SW480 (cell line): ENCODE measurements at regions not wholly inside any gene's neighbourhood (a gene's known extent, or its start where the extent isn't known, plus 50 kb on each side); places are given as distances from the start of the nearest gene placed in this dataset.
"Not testable (repeated sequence)": the region's sequence is repeated elsewhere in the genome, so short reads cannot be mapped to it uniquely, and the experiment has no call there.

Experiments used
- DNase-seq: peaks from one replicate; pipeline ENCODE4 v3.0.0-alpha.2; 2016; ENCODE audit warnings: low spot score

DNA sequence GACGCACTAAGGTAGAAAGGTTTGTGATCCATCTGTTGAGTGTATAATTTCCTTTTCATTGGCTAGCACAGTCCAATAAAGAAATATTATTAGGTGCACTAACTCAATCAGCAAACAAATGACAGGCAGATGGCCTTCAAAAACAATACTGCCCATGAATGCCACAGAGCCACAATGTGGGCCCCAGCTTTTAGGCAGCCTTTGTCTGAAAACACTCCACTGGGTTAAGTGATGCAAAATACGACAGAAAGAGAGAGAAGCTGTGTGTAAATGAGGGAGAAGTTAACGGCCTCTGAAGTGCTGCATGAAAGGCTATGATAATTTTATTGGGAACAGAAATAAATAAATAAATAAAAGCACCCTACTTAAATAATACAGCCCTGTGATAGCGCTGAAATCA, 274.6 kb downstream of the NKX6-1 start:
- DNase-seq = no peak

DNA sequence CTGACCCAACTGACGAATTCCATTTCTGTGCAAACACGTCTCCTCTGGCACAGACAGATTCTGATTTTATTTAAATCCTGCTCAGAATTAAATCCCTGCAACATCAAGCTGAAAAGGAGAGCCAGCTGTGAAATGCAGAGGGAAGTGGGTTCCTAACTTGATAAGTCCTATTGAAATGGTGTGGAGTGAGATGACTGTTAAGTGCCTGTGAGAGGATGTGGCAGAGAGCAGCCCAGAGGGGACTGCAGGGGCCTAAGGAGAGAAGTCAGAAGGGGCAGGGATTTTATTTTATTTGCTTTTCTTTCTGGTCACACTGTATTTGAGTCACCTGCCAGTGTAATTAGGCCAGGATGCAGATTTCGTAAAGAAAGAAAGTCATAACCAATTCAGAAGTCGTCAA, 277.4 kb downstream of the NKX6-1 start:
- no peak for DNase-seq

DNA sequence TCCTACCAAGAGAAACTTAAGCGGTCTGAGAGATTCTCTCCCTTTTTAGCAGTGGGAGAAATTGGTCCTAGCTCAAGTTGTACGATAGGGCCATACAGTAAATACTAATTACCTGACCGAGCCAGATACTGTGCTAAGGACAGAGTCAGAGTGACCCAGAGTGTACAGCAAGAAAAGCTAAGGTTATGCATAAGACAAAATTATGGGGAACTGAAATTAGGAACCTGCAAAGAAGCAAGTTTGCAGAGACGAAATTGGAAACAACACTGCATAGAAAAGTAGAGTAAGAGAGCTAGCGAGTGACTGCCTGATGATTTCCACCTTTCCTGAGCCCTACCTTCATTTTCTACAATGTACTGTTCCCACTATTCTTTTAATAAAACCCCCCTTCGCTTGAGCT, 278.1 kb downstream of the NKX6-1 start:
- no peak for DNase-seq

DNA sequence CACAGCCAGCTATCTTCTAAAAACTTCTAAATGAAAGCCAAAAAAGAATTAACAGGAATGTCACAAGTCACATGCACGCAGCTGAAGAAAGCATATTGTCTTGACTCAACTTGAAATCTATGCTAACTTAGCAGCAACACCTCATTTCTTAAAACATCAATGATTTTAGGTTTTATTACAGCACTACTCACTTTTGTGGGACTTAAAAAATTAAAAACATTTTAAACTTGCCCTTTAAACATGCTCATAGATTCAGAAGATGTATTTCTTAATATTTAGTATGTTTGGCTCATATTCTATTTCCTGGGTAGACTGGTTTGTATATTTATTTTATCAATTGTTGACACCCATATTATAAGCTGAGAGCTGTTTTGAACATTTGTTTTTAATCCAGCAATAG, 279.4 kb downstream of the NKX6-1 start:
- no peak for DNase-seq

DNA sequence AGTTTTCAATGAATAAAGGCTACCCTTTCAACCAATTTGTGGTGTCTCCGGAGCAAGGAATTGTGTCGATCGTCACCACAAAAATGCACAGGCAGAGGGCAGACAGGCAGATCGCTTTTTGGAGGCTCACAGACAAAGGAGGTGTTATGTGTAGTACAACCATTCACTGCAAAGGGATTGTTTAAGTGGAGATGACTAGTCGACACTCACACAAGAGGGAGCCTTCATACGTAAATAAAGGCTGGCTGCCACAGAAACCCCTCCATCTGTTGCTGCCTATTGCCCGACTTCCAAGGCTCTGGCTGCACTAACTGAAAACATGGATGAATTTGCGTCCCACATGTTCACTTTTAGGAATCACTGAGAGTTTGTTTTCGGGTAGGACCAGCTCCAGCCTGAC, 281.1 kb downstream of the NKX6-1 start:
- no peak for DNase-seq

DNA sequence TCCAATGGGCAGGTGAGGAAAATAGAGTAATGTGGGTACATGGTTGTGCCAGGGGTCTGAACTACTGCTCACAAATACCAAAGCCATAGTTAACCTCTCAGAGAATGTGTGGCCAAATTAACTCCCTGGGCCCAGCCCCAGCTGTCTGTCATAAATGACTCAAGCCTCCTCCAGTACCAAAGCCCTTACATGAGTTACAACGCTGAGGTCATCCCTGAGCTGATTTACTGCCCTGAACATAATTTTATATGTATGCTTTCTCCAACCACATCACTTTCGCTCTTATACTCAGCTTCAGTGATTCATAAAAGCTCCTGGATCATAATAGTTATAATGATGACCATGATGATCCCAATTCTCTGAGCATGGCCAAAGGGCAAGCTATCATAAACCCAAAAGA, 283.9 kb downstream of the NKX6-1 start:
- peak; percentile 8 for DNase-seq

DNA sequence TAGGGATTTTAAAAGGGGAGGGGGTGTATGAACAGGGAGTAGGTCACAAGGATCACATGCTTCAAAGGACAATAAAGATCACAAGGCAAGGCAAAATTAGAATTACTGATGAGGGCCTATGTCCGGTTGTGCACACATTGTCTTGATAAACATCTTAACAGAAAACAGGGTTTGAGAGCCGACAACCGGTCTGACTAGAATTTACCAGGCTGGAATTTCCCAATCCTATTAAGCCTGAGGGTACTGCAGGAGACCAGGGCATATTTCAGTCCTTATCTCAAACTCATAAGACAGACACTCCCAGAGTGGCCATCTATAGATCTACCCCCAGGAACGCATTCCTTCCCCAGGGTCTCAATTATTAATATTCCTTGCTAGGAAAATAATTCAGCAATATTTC, 292.9 kb downstream of the NKX6-1 start:
- not testable (repeated sequence) for DNase-seq

DNA sequence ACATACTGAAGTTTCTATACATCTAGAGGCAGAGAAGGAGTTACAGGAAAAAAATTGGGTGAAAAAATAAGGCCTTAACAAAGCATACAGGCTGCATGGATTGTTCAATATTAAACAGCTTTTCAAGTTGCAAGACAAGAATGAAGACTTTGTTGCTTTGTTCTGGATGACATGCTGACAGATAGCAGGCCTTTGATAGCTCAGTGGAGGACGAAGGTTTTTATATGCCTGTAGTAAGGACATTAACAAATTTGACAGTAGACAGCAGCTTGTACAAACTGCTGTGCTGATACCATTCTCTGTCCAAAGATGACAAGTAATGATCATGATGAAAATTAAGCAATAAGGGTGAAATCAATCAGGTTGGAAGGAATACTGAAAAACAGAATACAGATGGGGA, 309.9 kb downstream of the NKX6-1 start:
- no peak for DNase-seq

DNA sequence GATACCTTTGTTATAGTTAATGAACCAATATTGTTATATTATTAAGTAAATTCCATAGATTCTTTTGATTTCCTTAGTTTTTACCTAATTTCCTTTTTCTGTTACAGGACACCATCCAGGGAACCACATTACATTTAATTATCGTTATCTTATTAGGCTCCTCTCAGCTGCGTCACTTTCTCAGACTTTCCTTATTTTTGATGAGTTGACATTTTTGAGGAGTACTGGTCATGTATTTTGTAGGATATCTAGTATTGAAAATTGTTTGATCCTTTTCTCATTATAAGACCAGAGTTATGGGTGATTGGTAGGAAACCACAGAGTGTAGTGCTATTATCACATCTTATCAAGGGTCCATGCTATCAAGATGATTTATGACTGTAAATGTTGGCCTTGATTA, 319.7 kb downstream of the NKX6-1 start:
- no peak for DNase-seq

DNA sequence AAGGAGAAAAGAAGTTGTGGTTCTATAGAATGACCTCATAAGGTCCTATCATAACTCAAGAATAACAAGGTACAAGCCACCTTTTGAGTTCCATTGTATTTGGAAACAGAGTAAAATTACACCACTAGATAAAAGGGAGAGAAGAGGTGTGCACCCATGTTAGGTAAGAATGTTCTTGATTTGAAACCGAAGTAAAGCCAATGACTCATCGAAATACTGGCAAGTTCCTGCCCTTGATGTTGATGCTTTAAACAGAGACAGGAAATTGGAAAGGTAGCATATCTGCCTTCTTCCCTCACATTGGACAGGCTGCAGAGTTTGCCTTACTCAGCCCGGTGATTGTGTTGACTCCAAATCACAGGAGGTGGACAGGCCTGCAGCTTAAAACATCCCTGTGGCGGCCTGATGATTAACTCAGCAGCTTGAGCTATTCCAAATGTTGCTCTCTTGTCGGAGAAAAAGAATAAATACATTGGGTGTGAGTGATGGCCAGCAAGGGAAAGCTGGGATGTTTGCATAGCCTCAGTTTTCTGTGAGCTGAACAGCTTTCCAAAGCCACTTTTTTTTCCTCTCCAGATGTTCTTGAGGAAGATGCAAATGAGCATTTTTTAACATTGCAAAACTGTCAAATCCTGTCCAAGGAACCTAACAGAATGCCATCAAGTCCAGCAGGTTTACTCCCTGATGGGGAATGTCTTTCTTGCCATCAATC, 321.1 kb downstream of the NKX6-1 start:
- no peak for DNase-seq

DNA sequence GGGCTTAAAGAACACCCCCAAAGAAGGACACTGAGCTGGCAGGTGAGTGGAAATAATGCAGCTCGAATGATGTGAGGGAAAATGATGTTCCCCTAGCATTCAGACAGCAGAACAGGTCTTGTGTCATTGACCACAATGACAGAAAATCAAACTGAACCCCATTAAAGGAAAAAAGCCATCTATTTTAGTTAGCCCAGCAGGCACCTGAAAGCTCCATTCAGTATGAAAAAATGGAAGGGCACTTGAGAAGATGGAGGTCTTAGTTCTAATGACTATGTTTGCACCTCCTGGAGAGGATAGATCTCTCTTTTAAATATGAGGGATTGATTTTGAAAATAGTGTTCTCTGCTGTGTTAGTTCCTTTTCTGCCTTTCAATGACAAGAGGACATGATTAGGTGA, 323.1 kb downstream of the NKX6-1 start:
- DNase-seq = no peak

DNA sequence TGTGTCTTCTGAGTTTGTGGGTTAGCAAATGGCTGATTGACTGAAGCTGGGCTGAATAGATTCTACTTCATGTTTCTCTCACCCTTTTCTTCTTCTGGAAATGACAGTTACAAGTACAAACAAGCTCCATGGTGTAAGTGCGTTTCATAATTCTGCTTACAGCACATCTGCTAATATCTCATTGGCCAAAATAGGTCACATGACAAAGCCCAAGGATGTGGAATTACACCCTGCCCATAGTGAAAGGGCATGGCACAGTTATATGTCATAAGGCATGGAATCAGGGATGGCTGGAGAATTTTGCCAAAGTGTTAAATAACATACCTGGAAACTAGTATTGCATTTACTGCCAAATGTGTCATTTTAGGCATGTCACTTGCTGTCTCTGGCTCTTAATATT, 327.2 kb downstream of the NKX6-1 start:
- no peak for DNase-seq

DNA sequence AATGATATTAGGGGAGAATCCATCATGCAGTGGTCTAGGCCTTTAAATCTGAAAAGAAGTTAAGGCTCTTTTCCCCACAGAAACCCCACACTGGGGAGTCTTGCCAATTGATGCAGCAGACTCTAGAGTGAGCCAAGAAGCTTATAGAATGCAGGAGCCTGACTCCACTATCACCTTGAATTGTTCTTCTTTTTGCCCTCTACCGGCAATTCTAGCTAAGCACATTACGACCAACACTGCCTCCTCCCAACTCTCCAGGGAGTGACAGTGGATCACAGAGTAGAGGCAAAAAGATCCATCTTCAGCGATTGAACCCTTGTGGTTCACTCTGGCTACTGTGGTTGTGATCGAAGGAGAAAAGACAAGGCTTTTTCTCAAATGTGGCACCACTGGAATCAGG, 331.5 kb downstream of the NKX6-1 start:
- no peak for DNase-seq

DNA sequence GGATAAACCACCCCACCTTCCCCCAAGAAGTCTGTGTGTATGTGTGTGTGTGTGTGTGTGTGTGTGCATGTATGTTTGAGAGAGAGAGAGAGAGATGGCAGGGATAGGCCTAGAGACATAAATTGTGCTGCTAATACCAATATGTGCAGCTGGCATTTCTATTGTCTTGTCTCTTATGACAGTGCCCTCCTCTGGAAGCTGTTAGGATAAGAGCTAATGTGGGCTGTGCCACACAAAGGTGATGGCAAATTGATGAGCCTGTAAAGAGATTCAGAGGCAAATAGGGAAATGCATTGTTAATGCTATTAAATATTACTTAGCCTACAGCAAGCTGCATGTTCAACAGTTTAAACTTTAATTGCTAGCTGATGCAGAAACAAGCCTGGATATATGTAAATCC, 332.0 kb downstream of the NKX6-1 start:
- DNase-seq = no peak

DNA sequence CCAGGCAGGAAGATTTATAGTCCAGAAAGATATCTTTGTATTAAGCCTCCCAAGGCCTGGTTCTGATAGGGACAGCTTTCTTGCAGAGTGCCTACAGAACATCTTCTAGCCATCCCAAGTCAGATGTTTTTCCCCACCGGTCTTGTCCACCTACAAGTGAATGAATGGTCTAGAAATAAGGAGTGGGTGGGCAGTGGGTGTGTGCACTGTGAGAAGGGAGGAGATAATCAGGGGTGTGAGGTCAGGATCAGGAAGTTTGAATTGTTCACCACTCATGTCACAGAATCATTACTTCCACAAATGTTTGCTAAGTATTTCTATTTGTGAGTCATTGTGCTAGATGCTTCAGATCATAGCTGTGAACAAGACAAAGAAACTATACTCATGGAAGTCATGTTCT, 332.6 kb downstream of the NKX6-1 start:
- no peak for DNase-seq

DNA sequence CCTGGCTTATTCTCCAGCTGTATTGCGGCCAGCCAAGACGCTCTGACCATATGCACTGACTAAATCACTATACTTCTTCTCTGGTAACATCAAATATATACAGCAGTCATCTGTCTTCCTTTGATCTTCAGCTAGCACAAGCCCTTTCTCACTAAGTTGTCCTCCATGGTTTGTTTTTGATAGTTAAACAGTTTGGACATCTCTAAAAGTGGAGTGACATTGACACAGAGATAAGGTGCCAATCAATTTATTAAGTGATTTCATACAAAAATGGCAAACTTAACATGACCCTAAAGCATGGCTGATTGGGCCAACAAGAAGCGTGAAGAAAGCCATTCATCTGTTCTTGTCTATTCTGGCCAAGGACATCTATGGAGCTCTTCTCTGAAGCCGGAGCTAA, 334.9 kb downstream of the NKX6-1 start:
- no peak for DNase-seq

DNA sequence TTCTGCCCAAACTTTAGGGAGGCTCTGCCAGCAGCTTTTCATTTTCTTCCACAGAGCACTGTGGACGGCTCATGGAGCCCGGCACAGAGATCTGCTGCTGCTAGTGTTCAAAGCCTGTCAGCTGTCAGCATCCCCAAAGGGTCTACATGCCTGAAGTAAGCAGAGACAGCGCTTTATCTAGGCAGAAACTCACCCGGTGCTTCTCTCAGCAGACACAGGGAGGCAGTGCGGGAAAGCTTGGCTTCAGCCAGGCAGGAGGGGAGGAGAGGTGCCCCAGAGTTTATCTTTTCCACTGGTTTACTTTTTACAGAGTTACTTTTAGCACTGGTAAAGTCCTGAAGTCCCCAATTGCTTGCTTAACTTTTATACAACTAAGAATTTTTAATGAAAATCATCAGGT, 339.3 kb downstream of the NKX6-1 start:
- DNase-seq = no peak

DNA sequence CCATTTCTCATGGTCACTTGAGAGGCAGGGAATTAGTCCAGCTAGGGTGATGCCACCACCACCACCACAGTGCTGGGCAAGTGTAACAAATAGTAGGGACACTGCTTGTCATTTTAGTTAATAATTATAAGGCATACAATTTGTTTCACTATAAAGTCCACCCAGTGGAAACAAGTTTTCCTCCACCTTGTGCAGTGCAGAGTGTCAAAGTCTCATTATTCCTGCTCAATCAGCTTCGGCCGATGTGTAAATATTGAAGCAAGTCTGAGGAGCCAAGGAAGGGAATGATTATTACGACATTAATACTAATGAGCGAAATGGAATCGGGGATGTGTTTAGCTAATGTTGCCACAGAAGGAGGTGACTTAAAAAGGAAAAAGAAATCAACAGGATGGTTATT, 340.4 kb downstream of the NKX6-1 start:
- no peak for DNase-seq

DNA sequence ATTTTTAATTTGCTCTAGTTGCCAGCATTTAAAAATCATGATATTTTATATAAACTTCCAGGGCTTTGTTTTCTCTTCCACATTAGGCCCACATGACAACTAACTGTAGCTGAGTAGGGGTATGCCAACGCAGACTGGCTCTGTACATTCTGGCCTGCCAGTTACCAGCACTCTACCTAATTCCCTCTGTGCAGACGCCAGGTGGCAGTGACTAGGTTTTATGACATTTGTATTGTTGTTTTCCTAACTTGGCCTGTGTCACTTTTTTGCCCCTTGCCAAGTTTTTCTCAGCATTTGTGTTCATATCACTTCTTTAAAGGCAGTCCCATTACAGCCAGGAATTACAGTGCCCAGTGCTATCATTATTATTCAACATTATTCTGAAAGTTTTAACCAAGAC, 347.5 kb downstream of the NKX6-1 start:
- DNase-seq = no peak

DNA sequence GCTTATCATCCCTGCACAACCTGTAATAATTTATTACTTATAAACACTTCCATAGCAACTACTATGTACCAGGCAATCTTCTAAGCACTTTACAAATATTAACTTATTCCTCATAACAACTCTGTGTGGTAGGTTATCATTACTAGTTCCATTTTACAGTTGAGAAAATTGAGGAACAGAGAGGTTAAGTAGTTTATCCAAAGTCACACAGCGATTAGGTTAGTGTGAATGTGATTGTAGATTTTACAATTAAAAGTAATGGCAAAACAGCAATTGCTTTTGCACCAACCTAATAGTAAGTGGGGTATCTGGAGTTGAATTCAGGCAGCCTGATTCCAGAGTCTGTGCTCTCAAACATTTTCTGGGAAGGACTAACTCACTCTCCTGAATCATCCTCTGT, 348.9 kb downstream of the NKX6-1 start:
- no peak for DNase-seq

DNA sequence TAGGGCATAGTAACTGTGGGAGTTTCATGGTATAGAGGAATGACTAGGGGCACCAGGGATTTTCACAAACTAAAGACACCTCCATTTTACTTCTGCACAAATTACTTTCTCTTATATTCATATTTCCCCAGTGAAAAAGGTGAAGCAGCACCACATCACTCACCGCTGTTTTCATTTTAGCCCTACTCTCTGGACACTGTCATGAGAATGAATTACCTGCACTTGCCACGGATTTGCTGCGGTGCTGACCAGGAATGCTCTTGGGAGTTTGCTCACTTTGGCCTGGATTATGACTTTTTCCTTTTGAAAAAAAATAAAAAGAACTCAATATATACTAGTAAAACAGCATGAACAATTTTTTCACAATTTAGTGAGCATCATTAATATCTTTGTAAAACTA, 351.3 kb downstream of the NKX6-1 start:
- DNase-seq = no peak

DNA sequence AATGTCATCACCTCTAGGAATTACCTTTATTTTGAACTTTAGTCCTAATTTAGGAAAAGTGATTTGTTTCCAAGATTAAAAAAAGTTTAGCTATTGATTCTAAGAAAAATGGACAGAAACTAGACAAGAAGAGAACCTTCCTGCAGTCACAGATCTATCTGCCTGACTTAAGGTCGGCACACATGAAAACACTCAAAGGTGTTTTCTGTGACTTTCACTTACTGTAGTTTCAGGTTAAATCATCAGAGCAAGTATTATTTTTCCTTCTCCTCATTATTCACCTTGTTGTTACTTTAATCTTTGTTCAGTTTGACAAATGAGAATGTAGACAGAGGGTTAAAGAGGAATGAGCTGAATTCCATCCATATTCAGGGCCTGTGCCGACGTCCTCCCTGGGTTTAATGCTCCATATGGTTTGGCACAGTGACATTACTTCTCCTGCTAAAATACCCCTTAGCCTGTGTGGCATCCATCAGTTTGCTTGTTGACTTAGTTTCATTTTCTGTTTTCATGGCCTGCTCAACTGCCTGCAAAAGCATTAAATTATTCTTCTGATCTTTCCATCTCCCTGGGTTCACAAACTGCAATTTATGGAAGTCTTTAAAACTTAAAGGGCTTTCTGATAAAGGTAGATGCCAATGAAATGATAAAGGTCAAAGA, 352.7 kb downstream of the NKX6-1 start:
- DNase-seq = no peak

DNA sequence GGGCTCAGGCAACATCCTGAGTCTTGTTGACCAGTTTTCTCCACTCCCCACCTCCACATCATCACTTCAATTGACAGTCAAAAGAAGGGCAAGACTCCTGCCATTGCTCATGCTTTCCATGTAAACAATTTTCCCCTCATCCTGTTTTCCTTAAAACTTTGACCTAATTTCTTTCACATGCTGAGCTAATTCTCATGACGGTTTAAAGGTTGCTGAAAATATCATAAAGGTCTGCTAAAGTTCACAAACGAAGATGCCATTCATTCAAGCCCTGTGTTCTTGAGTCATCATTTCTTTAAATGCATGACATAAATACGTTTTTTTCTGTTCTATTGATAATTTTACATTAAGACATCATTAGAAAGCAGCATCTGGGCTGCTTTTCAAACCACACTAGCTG, 353.9 kb downstream of the NKX6-1 start:
- no peak for DNase-seq

DNA sequence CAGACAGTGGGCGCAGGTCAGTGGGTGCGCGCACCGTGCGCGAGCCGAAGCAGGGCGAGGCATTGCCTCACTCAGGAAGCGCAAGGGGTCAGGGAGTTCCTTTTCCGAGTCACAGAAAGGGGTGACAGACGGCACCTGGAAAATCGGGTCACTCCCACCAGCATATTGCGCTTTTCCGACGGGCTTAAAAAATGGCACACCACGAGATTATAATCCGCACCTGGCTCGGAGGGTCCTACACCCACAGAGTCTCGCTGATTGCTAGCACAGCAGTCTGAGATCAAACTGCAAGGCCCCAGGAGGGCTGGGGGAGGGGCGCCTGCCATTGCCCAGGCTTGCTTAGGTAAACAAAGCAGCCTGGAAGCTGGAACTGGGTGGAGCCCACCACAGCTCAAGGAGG, 372.2 kb downstream of the NKX6-1 start:
- DNase-seq = not testable (repeated sequence)
